WTC11 (cell line): ENCODE measurements at regions not wholly inside any gene's neighbourhood (a gene's known extent, or its start where the extent isn't known, plus 50 kb on each side); places are given as distances from the start of the nearest gene placed in this dataset.
"Not testable (repeated sequence)": the region's sequence is repeated elsewhere in the genome, so short reads cannot be mapped to it uniquely, and the experiment has no call there.

ENCODE experiments used
- ATAC-seq: fragments of 200-7000 bp; cut with Tn5 transposase; 2 replicates; pipeline ENCODE4 v1.10.0; 2021; ENCODE audit warnings: mild to moderate bottlenecking, moderate library complexity
- CTCF ChIA-PET: fragments of 300-600 bp; sonication (Branson Sonifier 250); formaldehyde crosslinking; loops from one replicate; lab custom pipeline; 2021; ENCODE audit warnings: antibody characterized with exemption; lab: Charles Lee
- POLR2A ChIA-PET: fragments of 350-600 bp; sonication (Branson Sonifier 250); formaldehyde crosslinking; loops from one replicate; lab custom pipeline; 2021; ENCODE audit warnings: antibody characterized with exemption; lab: Charles Lee
- DNase-seq: peaks from one replicate; pipeline ENCODE4 v3.0.0; 2021; ENCODE audit warnings: low spot score
- H3K27ac Mint-ChIP-seq: 2 replicates; pipeline ENCODE4 v1.8.0; 2021; ENCODE audit warnings: mixed read lengths
- H3K27me3 Mint-ChIP-seq: 2 replicates; pipeline ENCODE4 v1.8.0; 2021; ENCODE audit warnings: low read depth, mild to moderate bottlenecking, moderate library complexity, mixed read lengths
- H3K36me3 Mint-ChIP-seq: 2 replicates; pipeline ENCODE4 v1.8.0; 2021; ENCODE audit warnings: mixed read lengths
- H3K4me1 Mint-ChIP-seq: 2 replicates; pipeline ENCODE4 v1.8.0; 2022; ENCODE audit warnings: mixed read lengths
- H3K4me3 Mint-ChIP-seq: 2 replicates; pipeline ENCODE4 v1.8.0; 2021; ENCODE audit warnings: mild to moderate bottlenecking, moderate library complexity, mixed read lengths
- H3K9me3 Mint-ChIP-seq: 2 replicates; pipeline ENCODE4 v1.8.0; 2021; ENCODE audit warnings: mixed read lengths
- CBFB ChIP-seq: sonication (generic); formaldehyde crosslinking; IDR thresholded peaks from 2 replicates; pipeline ENCODE4 v1.8.1; 2022; ENCODE audit warnings: mild to moderate bottlenecking, low read depth, missing genetic modification reagents
- IRF2 ChIP-seq: sonication (generic); formaldehyde crosslinking; IDR thresholded peaks from 2 replicates; pipeline ENCODE4 v1.8.0; 2022; ENCODE audit warnings: low read depth, missing genetic modification reagents, borderline replicate concordance
- NFE2L1 ChIP-seq: sonication (generic); formaldehyde crosslinking; IDR thresholded peaks from 2 replicates; pipeline ENCODE4 v1.8.1; 2023; ENCODE audit warnings: missing genetic modification reagents
- TEAD1 ChIP-seq: sonication (generic); formaldehyde crosslinking; IDR thresholded peaks from 2 replicates; pipeline ENCODE4 v1.8.0; 2022; ENCODE audit warnings: mild to moderate bottlenecking, missing genetic modification reagents
- ZNF219 ChIP-seq: sonication (generic); formaldehyde crosslinking; IDR thresholded peaks from 2 replicates; pipeline ENCODE4 v1.8.0; 2023; ENCODE audit warnings: missing genetic modification reagents, mild to moderate bottlenecking, borderline replicate concordance
- ZNF396 ChIP-seq: fragments of 250-450 bp; sonication (Bioruptor Pico); IDR thresholded peaks from 2 replicates; pipeline ENCODE4 v1.8.0; 2021; ENCODE audit warnings: mild to moderate bottlenecking, moderate library complexity, borderline replicate concordance
- ZNF671 ChIP-seq: fragments of 250-450 bp; sonication (Bioruptor Pico); IDR thresholded peaks from 2 replicates; pipeline ENCODE4 v1.8.0; 2021; ENCODE audit warnings: mild to moderate bottlenecking
- TF ChIP-seq, protein P1 (sequence below): sonication (generic); formaldehyde crosslinking; IDR thresholded peaks from 2 replicates; pipeline ENCODE4 v1.8.1; 2022; ENCODE audit warnings: mild to moderate bottlenecking, missing genetic modification reagents, moderate library complexity, borderline replicate concordance
- TF ChIP-seq, protein P2 (sequence below): sonication (generic); formaldehyde crosslinking; IDR thresholded peaks from 2 replicates; pipeline ENCODE4 v1.8.0; 2022; ENCODE audit warnings: mild to moderate bottlenecking, missing genetic modification reagents
- TF ChIP-seq, protein P3 (sequence below): fragments of 250-450 bp; sonication (Bioruptor Pico); IDR thresholded peaks from 2 replicates; pipeline ENCODE4 v1.9.0; 2021; ENCODE audit warnings: mild to moderate bottlenecking
- TF ChIP-seq, protein P4 (sequence below): sonication (generic); formaldehyde crosslinking; IDR thresholded peaks from 2 replicates; pipeline ENCODE4 v1.8.0; 2022; ENCODE audit warnings: mild to moderate bottlenecking, missing genetic modification reagents
- TF ChIP-seq, protein P5 (sequence below): sonication (generic); formaldehyde crosslinking; IDR thresholded peaks from 2 replicates; pipeline ENCODE4 v1.8.0; 2022; ENCODE audit warnings: mild to moderate bottlenecking, missing genetic modification reagents
- TF ChIP-seq, protein P6 (sequence below): fragments of 250-450 bp; sonication (Bioruptor Pico); conservative IDR thresholded peaks from 2 replicates; pipeline ENCODE4 v1.9.0; 2021; ENCODE audit warnings: mild to moderate bottlenecking
- TF ChIP-seq, protein P7 (sequence below): sonication (generic); formaldehyde crosslinking; IDR thresholded peaks from 2 replicates; pipeline ENCODE4 v1.8.1; 2023; ENCODE audit warnings: mild to moderate bottlenecking, missing genetic modification reagents, moderate library complexity

DNA sequence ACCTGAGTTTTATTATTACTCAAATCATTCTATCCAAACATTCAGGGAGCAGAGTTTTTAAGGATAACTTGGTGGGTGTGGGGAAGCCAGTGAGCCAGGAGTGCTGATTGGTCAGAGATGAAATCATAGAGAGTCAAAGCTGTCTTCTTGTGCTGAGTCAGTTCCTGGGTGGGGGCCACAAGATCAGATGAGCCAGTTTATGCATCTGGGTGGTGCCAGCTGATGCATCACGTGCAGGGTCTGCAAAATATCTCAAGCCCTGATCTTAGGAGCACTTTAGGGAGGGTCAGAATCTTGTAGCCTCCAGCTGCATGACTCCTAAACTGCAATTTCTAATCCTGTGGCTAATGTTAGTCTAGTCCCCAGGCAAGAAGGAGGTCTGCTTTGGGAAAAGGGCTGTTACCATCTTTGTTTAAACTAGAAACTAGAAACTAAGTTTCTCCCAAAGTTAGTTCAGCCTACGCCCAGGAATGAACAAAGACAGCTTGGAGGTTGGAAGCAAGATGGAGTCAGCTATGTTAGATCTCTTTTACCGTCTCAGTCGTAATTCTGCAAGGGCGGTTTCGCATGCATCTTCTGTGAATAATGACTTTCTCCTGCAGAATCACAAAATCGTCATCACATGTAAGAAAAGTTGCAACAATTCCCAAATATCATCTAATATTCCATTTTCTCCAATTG lies 97.5 kb downstream of the ZNF664 start:
- H3K27ac Mint-ChIP-seq, ATAC-seq, H3K4me3 Mint-ChIP-seq, POLR2A ChIA-PET, DNase-seq, H3K27me3 Mint-ChIP-seq: not testable (repeated sequence)
- Mint-ChIP-seq H3K4me1 (peaks cover 46% of the 10 kb centered on the region), H3K9me3 (peaks cover 20% of the 10 kb centered on the region), H3K36me3 (peaks cover 19% of the 10 kb centered on the region)
- CTCF ChIA-PET = interaction anchor here (1.2 to 2.3 kb wide), 2 partner anchors 17 kb away, joined by 5 to 9 read pairs; no protein-coding TSS in a partner anchor

DNA sequence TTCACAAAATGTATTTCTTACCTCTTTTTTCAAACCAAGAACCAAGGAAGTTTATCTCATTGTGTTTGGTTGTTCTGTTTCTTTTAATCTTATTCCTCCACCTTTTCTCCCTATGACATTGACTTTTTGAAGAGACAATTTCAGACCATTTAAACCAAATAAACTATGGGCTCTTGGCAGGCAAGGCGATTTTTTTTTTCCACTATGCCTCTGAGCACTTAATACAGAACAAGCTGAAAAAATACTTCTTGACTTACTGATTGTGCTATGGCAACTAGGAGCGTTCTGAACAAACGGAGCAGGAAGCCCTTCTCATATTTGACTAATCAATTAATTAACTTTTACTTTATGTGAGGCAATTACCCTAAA lies 98.0 kb downstream of the ZNF664 start:
- H3K36me3 Mint-ChIP-seq = peaks cover 18% of the 10 kb centered on the region
- no peak for ATAC-seq
- peak overlapping the region; percentile 26; the same call in 1 of the 2 replicates for H3K27ac Mint-ChIP-seq
- no peak for DNase-seq
- peaks cover 4% of the 10 kb centered on the region for H3K27me3 Mint-ChIP-seq
- CTCF ChIA-PET = interaction anchor here (2.3 kb wide), 1 partner anchor 17 kb away, joined by 9 read pairs; no protein-coding TSS in a partner anchor
- peaks cover 46% of the 10 kb centered on the region for H3K4me1 Mint-ChIP-seq
- POLR2A ChIA-PET = interaction anchor here (0.7 kb wide), 1 partner anchor 952 kb away, joined by 4 read pairs; no protein-coding TSS in a partner anchor
- H3K4me3 Mint-ChIP-seq = no peak overlapping the region
- TF ChIP-seq, protein P1, sequence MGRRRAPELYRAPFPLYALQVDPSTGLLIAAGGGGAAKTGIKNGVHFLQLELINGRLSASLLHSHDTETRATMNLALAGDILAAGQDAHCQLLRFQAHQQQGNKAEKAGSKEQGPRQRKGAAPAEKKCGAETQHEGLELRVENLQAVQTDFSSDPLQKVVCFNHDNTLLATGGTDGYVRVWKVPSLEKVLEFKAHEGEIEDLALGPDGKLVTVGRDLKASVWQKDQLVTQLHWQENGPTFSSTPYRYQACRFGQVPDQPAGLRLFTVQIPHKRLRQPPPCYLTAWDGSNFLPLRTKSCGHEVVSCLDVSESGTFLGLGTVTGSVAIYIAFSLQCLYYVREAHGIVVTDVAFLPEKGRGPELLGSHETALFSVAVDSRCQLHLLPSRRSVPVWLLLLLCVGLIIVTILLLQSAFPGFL (CRISPR knock-in tag) = no peak
- TF ChIP-seq CBFB (CRISPR knock-in tag) = no peak
- TF ChIP-seq ZNF219 (CRISPR knock-in tag) = no peak
- no peak for TF ChIP-seq ZNF396 (CRISPR knock-in tag)
- TF ChIP-seq, protein P2, sequence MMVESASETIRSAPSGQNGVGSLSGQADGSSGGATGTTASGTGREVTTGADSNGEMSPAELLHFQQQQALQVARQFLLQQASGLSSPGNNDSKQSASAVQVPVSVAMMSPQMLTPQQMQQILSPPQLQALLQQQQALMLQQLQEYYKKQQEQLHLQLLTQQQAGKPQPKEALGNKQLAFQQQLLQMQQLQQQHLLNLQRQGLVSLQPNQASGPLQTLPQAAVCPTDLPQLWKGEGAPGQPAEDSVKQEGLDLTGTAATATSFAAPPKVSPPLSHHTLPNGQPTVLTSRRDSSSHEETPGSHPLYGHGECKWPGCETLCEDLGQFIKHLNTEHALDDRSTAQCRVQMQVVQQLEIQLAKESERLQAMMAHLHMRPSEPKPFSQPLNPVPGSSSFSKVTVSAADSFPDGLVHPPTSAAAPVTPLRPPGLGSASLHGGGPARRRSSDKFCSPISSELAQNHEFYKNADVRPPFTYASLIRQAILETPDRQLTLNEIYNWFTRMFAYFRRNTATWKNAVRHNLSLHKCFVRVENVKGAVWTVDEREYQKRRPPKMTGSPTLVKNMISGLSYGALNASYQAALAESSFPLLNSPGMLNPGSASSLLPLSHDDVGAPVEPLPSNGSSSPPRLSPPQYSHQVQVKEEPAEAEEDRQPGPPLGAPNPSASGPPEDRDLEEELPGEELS (CRISPR knock-in tag) = no peak
- TF ChIP-seq TEAD1 (CRISPR knock-in tag) = no peak
- TF ChIP-seq, protein P3, sequence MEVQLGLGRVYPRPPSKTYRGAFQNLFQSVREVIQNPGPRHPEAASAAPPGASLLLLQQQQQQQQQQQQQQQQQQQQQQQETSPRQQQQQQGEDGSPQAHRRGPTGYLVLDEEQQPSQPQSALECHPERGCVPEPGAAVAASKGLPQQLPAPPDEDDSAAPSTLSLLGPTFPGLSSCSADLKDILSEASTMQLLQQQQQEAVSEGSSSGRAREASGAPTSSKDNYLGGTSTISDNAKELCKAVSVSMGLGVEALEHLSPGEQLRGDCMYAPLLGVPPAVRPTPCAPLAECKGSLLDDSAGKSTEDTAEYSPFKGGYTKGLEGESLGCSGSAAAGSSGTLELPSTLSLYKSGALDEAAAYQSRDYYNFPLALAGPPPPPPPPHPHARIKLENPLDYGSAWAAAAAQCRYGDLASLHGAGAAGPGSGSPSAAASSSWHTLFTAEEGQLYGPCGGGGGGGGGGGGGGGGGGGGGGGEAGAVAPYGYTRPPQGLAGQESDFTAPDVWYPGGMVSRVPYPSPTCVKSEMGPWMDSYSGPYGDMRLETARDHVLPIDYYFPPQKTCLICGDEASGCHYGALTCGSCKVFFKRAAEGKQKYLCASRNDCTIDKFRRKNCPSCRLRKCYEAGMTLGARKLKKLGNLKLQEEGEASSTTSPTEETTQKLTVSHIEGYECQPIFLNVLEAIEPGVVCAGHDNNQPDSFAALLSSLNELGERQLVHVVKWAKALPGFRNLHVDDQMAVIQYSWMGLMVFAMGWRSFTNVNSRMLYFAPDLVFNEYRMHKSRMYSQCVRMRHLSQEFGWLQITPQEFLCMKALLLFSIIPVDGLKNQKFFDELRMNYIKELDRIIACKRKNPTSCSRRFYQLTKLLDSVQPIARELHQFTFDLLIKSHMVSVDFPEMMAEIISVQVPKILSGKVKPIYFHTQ (CRISPR knock-in tag) = no peak
- no peak for TF ChIP-seq NFE2L1 (CRISPR knock-in tag)
- TF ChIP-seq, protein P4, sequence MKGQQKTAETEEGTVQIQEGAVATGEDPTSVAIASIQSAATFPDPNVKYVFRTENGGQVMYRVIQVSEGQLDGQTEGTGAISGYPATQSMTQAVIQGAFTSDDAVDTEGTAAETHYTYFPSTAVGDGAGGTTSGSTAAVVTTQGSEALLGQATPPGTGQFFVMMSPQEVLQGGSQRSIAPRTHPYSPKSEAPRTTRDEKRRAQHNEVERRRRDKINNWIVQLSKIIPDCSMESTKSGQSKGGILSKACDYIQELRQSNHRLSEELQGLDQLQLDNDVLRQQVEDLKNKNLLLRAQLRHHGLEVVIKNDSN (CRISPR knock-in tag) = no peak
- TF ChIP-seq, protein P5, sequence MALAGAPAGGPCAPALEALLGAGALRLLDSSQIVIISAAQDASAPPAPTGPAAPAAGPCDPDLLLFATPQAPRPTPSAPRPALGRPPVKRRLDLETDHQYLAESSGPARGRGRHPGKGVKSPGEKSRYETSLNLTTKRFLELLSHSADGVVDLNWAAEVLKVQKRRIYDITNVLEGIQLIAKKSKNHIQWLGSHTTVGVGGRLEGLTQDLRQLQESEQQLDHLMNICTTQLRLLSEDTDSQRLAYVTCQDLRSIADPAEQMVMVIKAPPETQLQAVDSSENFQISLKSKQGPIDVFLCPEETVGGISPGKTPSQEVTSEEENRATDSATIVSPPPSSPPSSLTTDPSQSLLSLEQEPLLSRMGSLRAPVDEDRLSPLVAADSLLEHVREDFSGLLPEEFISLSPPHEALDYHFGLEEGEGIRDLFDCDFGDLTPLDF (CRISPR knock-in tag) = no peak
- TF ChIP-seq IRF2 (CRISPR knock-in tag) = no peak
- no peak for TF ChIP-seq ZNF671
- TF ChIP-seq, protein P6, sequence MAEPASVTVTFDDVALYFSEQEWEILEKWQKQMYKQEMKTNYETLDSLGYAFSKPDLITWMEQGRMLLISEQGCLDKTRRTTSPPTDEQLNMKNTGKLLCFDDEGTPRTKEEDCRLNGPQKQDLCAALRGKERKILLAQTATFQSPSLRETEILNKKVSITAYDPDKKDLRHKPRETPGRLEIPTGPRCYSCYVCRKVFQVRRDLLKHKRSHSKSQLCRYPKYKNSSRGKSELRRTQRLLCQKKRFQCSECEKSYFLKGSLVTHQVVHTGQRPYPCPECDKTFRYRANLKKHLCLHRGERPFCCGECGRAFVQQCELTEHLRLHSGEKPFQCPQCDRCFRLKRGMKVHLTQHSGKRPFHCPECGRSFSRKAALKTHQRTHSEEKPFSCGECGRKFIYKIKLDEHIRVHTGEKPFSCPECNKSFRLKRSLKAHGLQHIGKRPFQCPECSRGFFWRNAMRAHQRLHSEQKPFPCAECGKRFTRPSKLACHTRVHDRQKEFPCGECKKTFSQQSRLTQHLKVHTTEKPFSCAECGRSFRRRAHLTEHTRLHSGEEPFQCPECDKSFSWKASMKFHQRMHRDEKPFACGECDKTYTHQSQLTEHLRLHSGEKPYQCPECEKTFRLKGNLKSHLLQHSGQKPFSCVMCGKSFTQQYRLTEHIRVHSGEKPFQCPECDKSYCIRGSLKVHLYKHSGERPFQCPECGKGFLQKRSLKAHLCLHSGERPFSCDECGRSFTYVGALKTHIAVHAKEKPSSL (CRISPR knock-in tag) = no peak
- TF ChIP-seq, protein P7, sequence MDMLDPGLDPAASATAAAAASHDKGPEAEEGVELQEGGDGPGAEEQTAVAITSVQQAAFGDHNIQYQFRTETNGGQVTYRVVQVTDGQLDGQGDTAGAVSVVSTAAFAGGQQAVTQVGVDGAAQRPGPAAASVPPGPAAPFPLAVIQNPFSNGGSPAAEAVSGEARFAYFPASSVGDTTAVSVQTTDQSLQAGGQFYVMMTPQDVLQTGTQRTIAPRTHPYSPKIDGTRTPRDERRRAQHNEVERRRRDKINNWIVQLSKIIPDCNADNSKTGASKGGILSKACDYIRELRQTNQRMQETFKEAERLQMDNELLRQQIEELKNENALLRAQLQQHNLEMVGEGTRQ (CRISPR knock-in tag) = no peak
- H3K9me3 Mint-ChIP-seq = peaks cover 18% of the 10 kb centered on the region
